ENCODE measurements at regions not wholly inside any gene's neighbourhood (a gene's known extent, or its start where the extent isn't known, plus 50 kb on each side); places are given as distances from the start of the nearest gene placed in this dataset.

GRCh38 chr2:64205415-64205814 is 61.2 kb upstream of the PELI1 start:
- TF ChIP-seq RAD21 (conservative IDR thresholded peaks at IDR 0.05) = no peak
- TF ChIP-seq SMC3 (conservative IDR thresholded peaks at IDR 0.05; ENCODE audit: poor library complexity) = no peak
- TF ChIP-seq EP300 (conservative IDR thresholded peaks at IDR 0.05; ENCODE audit: poor library complexity, severe bottlenecking) = no peak
- no peak for TF ChIP-seq EZH2 (IDR thresholded peaks at IDR 0.05; ENCODE audit: borderline replicate concordance, insufficient read depth, low read length, poor library complexity, severe bottlenecking)
- TF ChIP-seq, protein P1, sequence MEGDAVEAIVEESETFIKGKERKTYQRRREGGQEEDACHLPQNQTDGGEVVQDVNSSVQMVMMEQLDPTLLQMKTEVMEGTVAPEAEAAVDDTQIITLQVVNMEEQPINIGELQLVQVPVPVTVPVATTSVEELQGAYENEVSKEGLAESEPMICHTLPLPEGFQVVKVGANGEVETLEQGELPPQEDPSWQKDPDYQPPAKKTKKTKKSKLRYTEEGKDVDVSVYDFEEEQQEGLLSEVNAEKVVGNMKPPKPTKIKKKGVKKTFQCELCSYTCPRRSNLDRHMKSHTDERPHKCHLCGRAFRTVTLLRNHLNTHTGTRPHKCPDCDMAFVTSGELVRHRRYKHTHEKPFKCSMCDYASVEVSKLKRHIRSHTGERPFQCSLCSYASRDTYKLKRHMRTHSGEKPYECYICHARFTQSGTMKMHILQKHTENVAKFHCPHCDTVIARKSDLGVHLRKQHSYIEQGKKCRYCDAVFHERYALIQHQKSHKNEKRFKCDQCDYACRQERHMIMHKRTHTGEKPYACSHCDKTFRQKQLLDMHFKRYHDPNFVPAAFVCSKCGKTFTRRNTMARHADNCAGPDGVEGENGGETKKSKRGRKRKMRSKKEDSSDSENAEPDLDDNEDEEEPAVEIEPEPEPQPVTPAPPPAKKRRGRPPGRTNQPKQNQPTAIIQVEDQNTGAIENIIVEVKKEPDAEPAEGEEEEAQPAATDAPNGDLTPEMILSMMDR (IDR thresholded peaks at IDR 0.05; ENCODE audit: poor library complexity, severe bottlenecking) = no peak
- no peak for TF ChIP-seq POLR2AphosphoS5 (IDR thresholded peaks at IDR 0.05)
